Activated naive CD8-positive, alpha-beta T cell treated with anti-CD3 and anti-CD28 coated beads for 36 hours (primary cell): ENCODE measurements at regions not wholly inside any gene's neighbourhood (a gene's known extent, or its start where the extent isn't known, plus 50 kb on each side); places are given as distances from the start of the nearest gene placed in this dataset.
"Not testable (repeated sequence)": the region's sequence is repeated elsewhere in the genome, so short reads cannot be mapped to it uniquely, and the experiment has no call there.

Source experiments
- DNase-seq: peaks from one replicate; pipeline ENCODE4 v3.0.0; 2021
- H3K27ac Mint-ChIP-seq: one replicate; pipeline ENCODE4 v1.8.0; 2022; ENCODE audit warnings: mild to moderate bottlenecking, moderate library complexity, mixed read lengths
- H3K27me3 Mint-ChIP-seq: one replicate; pipeline ENCODE4 v1.8.0; 2022; ENCODE audit warnings: mild to moderate bottlenecking, mixed read lengths
- H3K36me3 Mint-ChIP-seq: one replicate; pipeline ENCODE4 v1.8.0; 2021; ENCODE audit warnings: mild to moderate bottlenecking, mixed read lengths
- H3K4me1 Mint-ChIP-seq: one replicate; pipeline ENCODE4 v1.8.0; 2021; ENCODE audit warnings: mixed read lengths
- H3K4me3 Mint-ChIP-seq: one replicate; pipeline ENCODE4 v1.8.0; 2022; ENCODE audit warnings: mild to moderate bottlenecking, moderate library complexity, mixed read lengths
- H3K9me3 Mint-ChIP-seq: one replicate; pipeline ENCODE4 v1.8.0; 2022; ENCODE audit warnings: mixed read lengths

- Mint-ChIP-seq H3K4me1 (peaks cover 11% of the 10 kb centered on the region), H3K27ac (no peak overlapping the region), H3K4me3 (no peak overlapping the region), H3K27me3 (no peaks in the 10 kb centered on the region), H3K9me3 (peaks cover 6% of the 10 kb centered on the region), H3K36me3 (no peaks in the 10 kb centered on the region)
- no peak for DNase-seq
Observed at GRCh38 chr7:55310287-55311025, 54.7 kb upstream of the LANCL2 start.

GRCh38 chr7:55311892-55312291, 53.2 kb upstream of the LANCL2 start:
- not testable (repeated sequence) for DNase-seq, H3K36me3 Mint-ChIP-seq, H3K27ac Mint-ChIP-seq, H3K4me3 Mint-ChIP-seq, H3K9me3 Mint-ChIP-seq, H3K27me3 Mint-ChIP-seq
- H3K4me1 Mint-ChIP-seq: peaks cover 11% of the 10 kb centered on the region

DNA sequence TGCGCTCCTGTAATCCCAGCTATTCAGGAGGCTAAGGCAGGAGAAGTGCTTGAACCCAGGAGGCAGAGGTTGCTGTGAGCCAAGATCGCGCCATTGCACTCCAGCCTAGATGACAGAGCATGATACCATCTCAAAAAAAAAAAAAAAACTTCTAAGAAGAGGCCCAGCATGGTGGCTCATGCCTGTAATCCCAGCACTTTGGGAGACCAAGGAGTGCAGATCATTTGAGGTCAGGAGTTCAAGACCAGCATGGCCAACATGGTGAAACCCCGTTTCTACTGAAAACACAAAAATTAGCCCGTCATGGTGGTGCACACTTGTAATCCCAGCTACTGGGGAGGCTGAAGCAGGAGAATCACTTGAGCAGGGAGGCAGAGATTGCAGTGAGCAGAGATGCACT, 51.5 kb upstream of the LANCL2 start:
- H3K27me3 Mint-ChIP-seq, H3K9me3 Mint-ChIP-seq, H3K27ac Mint-ChIP-seq, H3K4me3 Mint-ChIP-seq, DNase-seq, H3K36me3 Mint-ChIP-seq, H3K4me1 Mint-ChIP-seq: not testable (repeated sequence)

GRCh38 chr7:55314967-55315366, 50.2 kb upstream of the LANCL2 start:
- Mint-ChIP-seq H3K9me3 (peaks cover 7% of the 10 kb centered on the region), H3K27me3 (peaks cover 15% of the 10 kb centered on the region), H3K4me3 (no peak overlapping the region), H3K4me1 (no peaks in the 10 kb centered on the region), H3K27ac (no peak overlapping the region), H3K36me3 (no peaks in the 10 kb centered on the region)
- no peak for DNase-seq
